ENCODE measurements at regions not wholly inside any gene's neighbourhood (a gene's known extent, or its start where the extent isn't known, plus 50 kb on each side); places are given as distances from the start of the nearest gene placed in this dataset.

DNA sequence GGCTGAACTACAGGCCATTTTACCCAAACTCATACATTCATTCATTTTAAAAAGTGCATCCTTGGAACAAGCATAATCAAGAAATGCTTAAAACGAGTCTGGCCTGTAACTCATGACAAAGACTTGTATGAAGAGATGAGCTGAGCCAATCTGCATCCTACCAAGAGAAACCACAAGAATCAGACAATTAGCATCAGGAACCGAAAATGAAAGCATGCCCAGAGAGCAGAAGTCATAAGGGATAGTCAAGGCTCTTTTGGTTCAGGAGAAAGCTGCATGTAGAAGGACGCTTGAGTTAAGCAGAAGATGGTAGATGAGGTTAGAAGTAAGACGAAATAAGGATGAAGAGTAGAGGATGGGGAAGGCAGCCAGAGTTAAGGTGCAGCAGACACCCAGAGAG lies 137.0 kb upstream of the CTNNA2 start:
- Mint-ChIP-seq H3K36me3 (ENCODE audit: insufficient read depth, unreplicated experiment) (no peaks in the 10 kb centered on the region), H3K27me3 (ENCODE audit: insufficient read depth, unreplicated experiment) (no peaks in the 10 kb centered on the region), H3K4me1 (ENCODE audit: insufficient read depth, unreplicated experiment) (no peaks in the 10 kb centered on the region), H3K9me3 (ENCODE audit: unreplicated experiment) (peaks cover 7% of the 10 kb centered on the region), H3K27ac (ENCODE audit: low read depth, unreplicated experiment) (no peak overlapping the region), H3K4me3 (ENCODE audit: unreplicated experiment) (no peak overlapping the region)
- ChIA-PET POLR2A (interaction anchor here (0.6 kb wide), 1 partner anchor 173 kb away, joined by 3 read pairs; no protein-coding TSS in a partner anchor), CTCF (interaction anchor here (0.6 to 1.0 kb wide), 2 partner anchors 8 to 45 kb away, joined by 3 to 5 read pairs; no protein-coding TSS in a partner anchor)
- no peak for DNase-seq (ENCODE audit: unreplicated experiment)
- intact Hi-C loops (cut with micrococcal nuclease) = no loop called here
- TF ChIP-seq CTCF (IDR thresholded peaks at IDR 0.05; ENCODE audit: unreplicated experiment) = no peak
- BruUV-seq (replicated peaks) = no TSS peak

GRCh38 chr2:79373358-79374130 lies 139.3 kb upstream of the CTNNA2 start:
- CTCF ChIA-PET = interaction anchor here (0.7 kb wide), 1 partner anchor 300 kb away, joined by 3 read pairs; no protein-coding TSS in a partner anchor
- no peak overlapping the region for H3K27ac Mint-ChIP-seq (ENCODE audit: low read depth, unreplicated experiment)
- BruUV-seq (replicated peaks) = no TSS peak
- intact Hi-C loops (cut with micrococcal nuclease) = no loop called here
- no peak for DNase-seq (ENCODE audit: unreplicated experiment)
- TF ChIP-seq CTCF (IDR thresholded peaks at IDR 0.05; ENCODE audit: unreplicated experiment) = no peak
- no peaks in the 10 kb centered on the region for H3K27me3 Mint-ChIP-seq (ENCODE audit: insufficient read depth, unreplicated experiment)
- H3K36me3 Mint-ChIP-seq (ENCODE audit: insufficient read depth, unreplicated experiment) = no peaks in the 10 kb centered on the region
- H3K4me3 Mint-ChIP-seq (ENCODE audit: unreplicated experiment) = no peak overlapping the region
- POLR2A ChIA-PET = no interaction called here
- peaks cover 7% of the 10 kb centered on the region for H3K9me3 Mint-ChIP-seq (ENCODE audit: unreplicated experiment)
- no peaks in the 10 kb centered on the region for H3K4me1 Mint-ChIP-seq (ENCODE audit: insufficient read depth, unreplicated experiment)

DNA sequence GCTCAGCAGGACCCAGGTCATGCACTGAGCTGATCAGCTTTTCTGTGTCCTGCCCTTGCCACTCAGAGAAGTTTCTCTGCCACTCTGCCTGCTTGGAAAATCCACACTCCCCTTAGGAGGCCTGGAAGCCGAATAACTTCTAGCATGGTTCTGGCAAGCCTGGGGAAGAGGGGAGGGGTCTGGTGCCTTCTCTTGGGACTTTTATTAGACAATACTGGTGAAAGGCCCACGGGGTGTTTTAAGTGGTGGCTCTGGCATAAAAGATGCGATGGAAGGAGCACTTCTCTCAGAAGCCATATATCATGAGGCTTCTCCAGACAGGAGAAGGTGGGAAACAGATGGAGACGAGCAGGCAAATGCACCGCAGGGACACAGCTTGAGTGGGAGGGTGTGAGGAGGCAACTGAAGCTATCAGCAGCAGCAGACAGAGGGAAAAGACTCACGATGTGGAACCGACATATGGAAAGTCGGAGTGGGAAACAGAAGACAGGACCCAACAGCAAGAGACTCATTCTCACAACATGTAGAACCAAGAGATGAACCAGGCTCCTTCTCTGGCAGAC lies 141.8 kb upstream of the CTNNA2 start:
- no peak overlapping the region for H3K4me3 Mint-ChIP-seq (ENCODE audit: unreplicated experiment)
- TF ChIP-seq CTCF (IDR thresholded peaks at IDR 0.05; ENCODE audit: unreplicated experiment) = no peak
- BruUV-seq (replicated peaks) = no TSS peak

GRCh38 chr2:79369127-79369526 lies 143.7 kb upstream of the CTNNA2 start:
- TF ChIP-seq CTCF (IDR thresholded peaks at IDR 0.05; ENCODE audit: unreplicated experiment) = no peak
- Mint-ChIP-seq H3K36me3 (ENCODE audit: insufficient read depth, unreplicated experiment) (no peaks in the 10 kb centered on the region), H3K9me3 (ENCODE audit: unreplicated experiment) (no peaks in the 10 kb centered on the region), H3K27ac (ENCODE audit: low read depth, unreplicated experiment) (no peak overlapping the region), H3K27me3 (ENCODE audit: insufficient read depth, unreplicated experiment) (no peaks in the 10 kb centered on the region), H3K4me1 (ENCODE audit: insufficient read depth, unreplicated experiment) (no peaks in the 10 kb centered on the region), H3K4me3 (ENCODE audit: unreplicated experiment) (no peak overlapping the region)
- intact Hi-C loops (cut with micrococcal nuclease) = no loop called here
- no TSS peak for BruUV-seq (replicated peaks)
- DNase-seq (ENCODE audit: unreplicated experiment) = no peak
- ChIA-PET CTCF (interaction anchor here (0.6 to 1.2 kb wide), 3 partner anchors 10 to 913 kb away, joined by 3 to 4 read pairs (median 4); no protein-coding TSS in a partner anchor), POLR2A (interaction anchor here (1.1 kb wide), 1 partner anchor 487 kb away, joined by 3 read pairs; no protein-coding TSS in a partner anchor)

More for the DNA sequence above, 141.8 kb upstream of the CTNNA2 start:
- H3K27me3 Mint-ChIP-seq (ENCODE audit: insufficient read depth, unreplicated experiment) = no peaks in the 10 kb centered on the region
- peaks cover 7% of the 10 kb centered on the region for H3K9me3 Mint-ChIP-seq (ENCODE audit: unreplicated experiment)
- H3K4me1 Mint-ChIP-seq (ENCODE audit: insufficient read depth, unreplicated experiment) = no peaks in the 10 kb centered on the region
- POLR2A ChIA-PET = no interaction called here
- intact Hi-C loops (cut with micrococcal nuclease) = no loop called here
- CTCF ChIA-PET = interaction anchor here (0.7 kb wide), 1 partner anchor 917 kb away, joined by 4 read pairs; no protein-coding TSS in a partner anchor
- no peaks in the 10 kb centered on the region for H3K36me3 Mint-ChIP-seq (ENCODE audit: insufficient read depth, unreplicated experiment)
- no peak for DNase-seq (ENCODE audit: unreplicated experiment)
- no peak overlapping the region for H3K27ac Mint-ChIP-seq (ENCODE audit: low read depth, unreplicated experiment)
